Upper lobe of right lung (tissue), 1 donor: ENCODE measurements at regions not wholly inside any gene's neighbourhood (a gene's known extent, or its start where the extent isn't known, plus 50 kb on each side); places are given as distances from the start of the nearest gene placed in this dataset.

Experiments
- ATAC-seq: fragments of 200-7000 bp; cut with Tn5 transposase; one replicate; pipeline ENCODE4 v1.9.1; 2020; ENCODE audit warnings: mild to moderate bottlenecking, moderate library complexity
- DNase-seq: peaks from one replicate; pipeline ENCODE4 v3.0.0-alpha.2; 2020
- H3K27ac ChIP-seq: fragments of 200-600 bp; one replicate; pipeline ENCODE4 v1.8.0; 2022
- H3K27me3 ChIP-seq: fragments of 200-600 bp; one replicate; pipeline ENCODE4 v1.8.0; 2022; ENCODE audit warnings: mild to moderate bottlenecking
- H3K36me3 ChIP-seq: fragments of 200-600 bp; one replicate; pipeline ENCODE4 v1.8.0; 2022
- H3K4me1 ChIP-seq: fragments of 200-600 bp; one replicate; pipeline ENCODE4 v1.8.0; 2022
- H3K4me3 ChIP-seq: fragments of 200-600 bp; one replicate; pipeline ENCODE4 v1.8.0; 2022; ENCODE audit warnings: mild to moderate bottlenecking
- H3K9me3 ChIP-seq: fragments of 200-600 bp; one replicate; pipeline ENCODE4 v1.8.0; 2022
- CTCF ChIP-seq: fragments of 200-600 bp; IDR thresholded peaks from one replicate; pipeline ENCODE4 v1.8.0; 2022; ENCODE audit warnings: antibody characterized with exemption
- intact Hi-C: fragments of 100-400 bp; cut with DNase I; formaldehyde crosslinking; loops from one replicate; pipeline ENCODE4 v1.11.0; 2022
- donor health status: DM: no; HTN: yes; CAD: no; lungs with severe emphysema.

DNA sequence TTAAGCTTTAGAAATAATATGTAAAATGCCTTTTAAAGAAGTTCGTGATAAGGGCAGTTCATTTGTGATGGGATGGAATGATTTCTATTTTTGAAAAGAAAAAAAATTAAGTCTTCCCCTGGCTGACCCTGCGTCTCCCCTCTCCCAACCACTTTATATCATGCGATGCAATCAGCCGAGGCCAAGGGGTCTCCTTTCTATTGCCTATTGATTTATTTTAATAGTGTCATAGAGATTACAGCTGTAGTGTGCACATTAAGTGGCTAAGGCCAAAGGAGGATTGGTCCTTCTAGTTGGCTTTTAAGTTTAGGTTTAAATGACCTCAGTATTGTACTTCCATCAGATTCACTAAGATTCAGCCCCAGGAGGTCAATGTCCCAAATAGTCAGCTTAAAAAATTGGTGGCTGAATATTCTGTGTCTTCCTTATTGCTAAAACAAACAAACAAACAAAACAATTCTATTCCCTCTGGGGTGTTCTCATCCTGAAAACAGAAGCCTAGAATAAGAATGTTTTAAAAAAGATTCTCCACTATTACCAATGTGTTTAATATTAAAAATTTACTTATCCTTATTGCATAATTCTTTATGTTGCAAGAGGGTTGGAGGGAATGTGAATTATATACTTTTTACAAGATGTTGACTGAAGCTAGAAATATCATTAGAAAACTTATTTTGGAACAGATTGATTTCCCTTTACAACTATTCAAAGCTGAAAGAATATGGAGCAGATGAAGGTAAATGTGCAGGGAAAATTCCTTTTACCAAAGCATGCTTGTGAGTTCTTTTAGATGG is 359.1 kb downstream of the SAMD5 start:
- intact Hi-C loops: no loop called here
- ATAC-seq: no peak
- Histone ChIP-seq H3K27ac (no peak overlapping the region), H3K27me3 (no peaks in the 10 kb centered on the region), H3K9me3 (no peaks in the 10 kb centered on the region), H3K4me1 (no peaks in the 10 kb centered on the region), H3K36me3 (no peaks in the 10 kb centered on the region), H3K4me3 (no peak overlapping the region)
- no peak for DNase-seq
- TF ChIP-seq CTCF: no peak

DNA sequence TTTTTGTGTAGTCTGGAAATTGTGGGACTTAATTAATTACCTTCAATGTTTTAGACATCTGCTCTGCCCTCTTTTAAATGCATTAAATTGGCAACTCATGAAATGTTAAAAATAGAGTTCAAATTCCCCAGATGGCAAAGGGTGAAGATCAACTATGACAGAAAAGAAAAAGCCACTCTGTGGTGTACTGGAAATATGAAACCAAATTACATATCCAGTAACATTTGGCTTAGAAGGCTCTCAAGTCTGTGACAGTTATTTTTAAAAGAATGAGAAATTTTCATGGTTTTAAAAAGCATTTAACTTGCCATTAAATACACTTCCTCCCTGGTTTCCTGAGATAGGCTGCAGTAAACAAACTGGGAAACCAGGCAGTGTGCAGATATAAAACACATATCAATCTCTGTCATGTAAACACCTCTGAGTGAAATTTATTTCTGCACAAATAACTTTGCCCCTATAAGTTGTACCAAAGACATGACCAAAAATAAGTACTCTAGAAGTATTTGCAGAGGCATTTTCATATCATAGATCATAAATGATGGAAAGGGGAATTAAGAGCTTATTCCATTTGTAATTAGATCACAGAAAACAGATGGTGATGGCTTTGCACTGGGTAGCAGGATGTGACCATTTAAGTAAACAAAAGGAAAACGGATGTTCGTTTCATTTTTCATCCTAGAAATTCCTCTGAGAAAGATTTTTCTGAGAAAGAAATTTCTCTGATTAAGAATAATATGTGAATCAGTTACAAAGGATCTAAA is 360.1 kb downstream of the SAMD5 start:
- no peak for ATAC-seq
- DNase-seq: no peak

GRCh38 chr6:147869201-147869600 is 360.7 kb downstream of the SAMD5 start:
- Histone ChIP-seq H3K27ac (no peak overlapping the region), H3K9me3 (no peaks in the 10 kb centered on the region), H3K36me3 (no peaks in the 10 kb centered on the region), H3K27me3 (no peaks in the 10 kb centered on the region), H3K4me3 (no peak overlapping the region), H3K4me1 (no peaks in the 10 kb centered on the region)
- intact Hi-C loops: no loop called here
- DNase-seq (no peak), ATAC-seq (no peak)
- no peak for TF ChIP-seq CTCF

More for the DNA sequence above, 360.1 kb downstream of the SAMD5 start:
- no peak overlapping the region for H3K27ac ChIP-seq
- no peak overlapping the region for H3K4me3 ChIP-seq
- intact Hi-C loops: no loop called here
- no peaks in the 10 kb centered on the region for H3K27me3 ChIP-seq
- no peaks in the 10 kb centered on the region for H3K9me3 ChIP-seq
- no peaks in the 10 kb centered on the region for H3K36me3 ChIP-seq
- H3K4me1 ChIP-seq: no peaks in the 10 kb centered on the region
- TF ChIP-seq CTCF: no peak

DNA sequence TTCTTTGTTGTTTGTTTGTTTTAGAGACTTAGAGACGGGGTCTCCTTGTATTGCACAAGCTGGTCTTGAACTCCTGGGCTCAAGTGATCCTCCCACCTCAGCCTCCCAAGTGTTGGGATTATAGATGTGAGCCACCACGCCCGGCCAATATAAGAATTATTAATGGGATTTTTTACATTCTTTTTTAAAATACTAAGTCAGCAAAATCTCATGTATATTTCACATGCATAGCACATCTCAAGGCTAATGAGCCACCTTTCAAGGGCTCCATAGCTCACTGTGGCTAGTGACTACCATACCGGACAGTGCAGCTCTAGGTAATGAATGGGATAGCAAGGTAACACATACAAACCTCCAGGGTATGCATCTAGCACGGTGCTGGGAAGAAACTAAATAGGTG is 361.4 kb downstream of the SAMD5 start:
- no peak for DNase-seq
- no peak for TF ChIP-seq CTCF
- no peak overlapping the region for H3K4me3 ChIP-seq
- no peaks in the 10 kb centered on the region for H3K9me3 ChIP-seq
- H3K27me3 ChIP-seq: no peaks in the 10 kb centered on the region
- no peak for ATAC-seq
- no peaks in the 10 kb centered on the region for H3K4me1 ChIP-seq
- H3K36me3 ChIP-seq: no peaks in the 10 kb centered on the region
- no peak overlapping the region for H3K27ac ChIP-seq
- intact Hi-C loops: no loop called here

GRCh38 chr6:147870506-147871110 is 362.1 kb downstream of the SAMD5 start:
- H3K9me3 ChIP-seq: no peaks in the 10 kb centered on the region
- H3K27ac ChIP-seq: no peak overlapping the region
- ATAC-seq: no peak
- H3K4me1 ChIP-seq: no peaks in the 10 kb centered on the region
- no peak for TF ChIP-seq CTCF
- H3K36me3 ChIP-seq: no peaks in the 10 kb centered on the region
- intact Hi-C loops: no loop called here
- no peak overlapping the region for H3K4me3 ChIP-seq
- no peaks in the 10 kb centered on the region for H3K27me3 ChIP-seq
- DNase-seq: no peak
